GM12874 (cell line): ENCODE measurements at regions not wholly inside any gene's neighbourhood (a gene's known extent, or its start where the extent isn't known, plus 50 kb on each side); places are given as distances from the start of the nearest gene placed in this dataset.

Source experiments
- TF ChIP-seq, protein P1 (sequence below): IDR thresholded peaks from 2 replicates; pipeline ENCODE4 v1.5.1; 2011; ENCODE audit warnings: low read depth, mild to moderate bottlenecking, control low read depth, low read length, moderate library complexity; ENCODE audit not compliant: insufficient read depth

DNA sequence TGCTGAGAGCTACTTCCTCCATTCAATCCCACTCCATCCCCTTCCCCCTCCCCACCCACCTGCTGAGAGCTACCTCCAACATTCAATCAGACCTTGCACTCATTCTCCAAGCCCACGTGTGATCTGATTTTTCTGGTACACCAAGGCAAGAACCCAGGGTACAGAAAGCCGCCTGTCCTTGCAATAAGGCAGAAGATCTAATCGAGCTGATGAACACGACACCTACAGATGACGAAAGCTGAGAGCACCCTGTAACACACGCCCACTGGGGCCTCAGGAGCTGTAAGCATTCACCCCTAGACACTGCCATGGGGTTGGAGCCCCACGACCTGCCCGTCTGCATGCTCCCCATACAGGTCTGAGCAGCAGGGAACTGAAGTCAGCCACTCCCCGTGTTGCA, 58.3 kb downstream of the TRIML1 start:
- TF ChIP-seq, protein P1, sequence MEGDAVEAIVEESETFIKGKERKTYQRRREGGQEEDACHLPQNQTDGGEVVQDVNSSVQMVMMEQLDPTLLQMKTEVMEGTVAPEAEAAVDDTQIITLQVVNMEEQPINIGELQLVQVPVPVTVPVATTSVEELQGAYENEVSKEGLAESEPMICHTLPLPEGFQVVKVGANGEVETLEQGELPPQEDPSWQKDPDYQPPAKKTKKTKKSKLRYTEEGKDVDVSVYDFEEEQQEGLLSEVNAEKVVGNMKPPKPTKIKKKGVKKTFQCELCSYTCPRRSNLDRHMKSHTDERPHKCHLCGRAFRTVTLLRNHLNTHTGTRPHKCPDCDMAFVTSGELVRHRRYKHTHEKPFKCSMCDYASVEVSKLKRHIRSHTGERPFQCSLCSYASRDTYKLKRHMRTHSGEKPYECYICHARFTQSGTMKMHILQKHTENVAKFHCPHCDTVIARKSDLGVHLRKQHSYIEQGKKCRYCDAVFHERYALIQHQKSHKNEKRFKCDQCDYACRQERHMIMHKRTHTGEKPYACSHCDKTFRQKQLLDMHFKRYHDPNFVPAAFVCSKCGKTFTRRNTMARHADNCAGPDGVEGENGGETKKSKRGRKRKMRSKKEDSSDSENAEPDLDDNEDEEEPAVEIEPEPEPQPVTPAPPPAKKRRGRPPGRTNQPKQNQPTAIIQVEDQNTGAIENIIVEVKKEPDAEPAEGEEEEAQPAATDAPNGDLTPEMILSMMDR, result no peak

DNA sequence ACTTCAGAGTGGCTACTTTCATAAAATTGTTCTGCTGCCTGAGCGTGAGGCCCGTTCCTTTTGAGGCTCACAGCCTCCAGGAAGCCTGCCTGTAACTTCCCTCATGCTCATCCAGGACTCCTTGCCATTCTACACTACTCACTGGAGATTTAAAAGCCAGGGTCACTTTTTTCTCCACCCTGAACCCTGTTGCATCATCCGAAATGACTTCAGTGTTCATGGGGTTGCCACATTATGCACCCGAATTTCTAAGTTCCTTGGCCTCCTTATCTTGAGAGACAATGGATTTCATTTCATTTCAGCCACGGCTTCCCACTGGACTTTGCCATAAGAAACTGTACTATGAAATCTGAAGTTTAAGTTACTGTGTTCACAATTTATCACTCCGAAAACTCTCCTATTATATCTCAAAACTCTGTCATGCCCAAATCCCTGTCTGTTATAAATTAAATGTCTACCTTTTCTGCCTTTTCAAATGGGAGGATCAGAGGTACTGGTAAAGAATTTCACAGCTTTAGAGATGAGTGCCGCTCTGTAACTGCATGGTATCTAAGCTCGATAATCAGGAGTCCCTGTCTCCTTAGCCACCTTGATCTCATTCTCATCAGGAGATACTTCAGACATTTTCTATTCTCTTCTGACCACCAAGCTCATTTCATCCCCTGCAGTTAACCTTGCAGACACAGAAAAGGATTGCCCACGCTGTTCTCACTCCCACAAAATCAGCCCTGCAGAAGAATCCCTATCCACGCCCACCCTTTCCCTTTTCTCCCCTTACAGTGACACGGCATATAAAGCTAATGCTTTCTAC, 59.9 kb downstream of the TRIML1 start:
- TF ChIP-seq, protein P1, result no peak

DNA sequence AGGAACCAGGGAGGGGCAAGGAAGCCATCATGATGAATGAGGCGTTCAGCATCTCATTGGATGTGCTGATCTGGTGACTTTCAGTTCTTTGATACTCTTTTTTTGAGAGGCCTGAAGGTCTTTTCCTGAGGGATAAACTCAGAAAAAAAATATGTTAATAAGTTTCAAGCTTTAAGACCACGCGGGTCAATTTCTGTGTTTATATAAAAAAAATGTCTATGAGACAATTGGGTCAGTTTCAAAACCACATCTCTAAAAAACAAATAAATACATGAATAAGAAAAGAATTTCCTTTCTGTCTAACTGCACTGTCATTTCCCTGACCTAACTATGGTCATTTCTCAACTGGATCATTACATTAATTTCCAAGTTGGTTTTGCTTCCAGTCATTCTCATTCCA, 62.6 kb downstream of the TRIML1 start:
- TF ChIP-seq, protein P1, result no peak

DNA sequence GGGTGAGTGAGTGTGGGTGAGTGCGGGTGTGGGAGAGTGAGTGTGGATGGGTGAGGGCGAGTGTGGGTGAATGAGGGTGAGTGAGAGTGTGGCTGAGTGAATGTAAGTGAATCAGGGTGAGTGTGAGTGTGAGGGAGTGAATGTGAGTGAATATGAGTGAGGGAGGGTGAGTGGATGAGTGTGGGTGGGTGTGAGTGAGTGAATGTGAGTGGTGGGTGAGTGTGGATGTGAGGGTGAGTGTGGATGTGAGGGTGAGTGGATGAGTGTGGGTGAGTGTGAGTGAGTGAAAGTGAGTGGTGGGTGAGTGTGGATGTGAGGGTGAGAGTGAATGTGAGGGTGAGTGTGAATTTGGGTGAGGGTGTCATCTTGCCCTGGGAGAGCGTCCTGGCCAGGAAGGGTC, 67.5 kb downstream of the TRIML1 start:
- TF ChIP-seq, protein P1, result no peak

DNA sequence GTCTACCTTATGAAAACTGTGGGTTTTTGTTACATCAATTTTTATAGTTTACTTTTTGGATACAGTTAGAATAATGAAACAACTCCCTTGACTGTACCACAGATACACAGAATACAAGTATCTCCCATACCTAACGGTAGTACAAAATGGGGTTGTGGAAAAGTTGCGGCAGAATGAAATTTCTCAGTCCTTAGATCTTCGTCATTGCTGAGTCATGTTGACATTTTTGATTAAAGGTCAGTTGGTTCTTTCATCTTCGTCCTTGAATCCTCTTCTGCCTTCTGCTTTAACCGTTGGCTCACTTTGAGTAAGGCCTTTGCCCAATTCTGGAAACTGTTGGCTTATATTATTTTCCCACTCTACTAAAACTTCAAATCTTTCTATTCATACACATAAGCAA, 75.6 kb downstream of the TRIML1 start:
- TF ChIP-seq, protein P1, result no peak

DNA sequence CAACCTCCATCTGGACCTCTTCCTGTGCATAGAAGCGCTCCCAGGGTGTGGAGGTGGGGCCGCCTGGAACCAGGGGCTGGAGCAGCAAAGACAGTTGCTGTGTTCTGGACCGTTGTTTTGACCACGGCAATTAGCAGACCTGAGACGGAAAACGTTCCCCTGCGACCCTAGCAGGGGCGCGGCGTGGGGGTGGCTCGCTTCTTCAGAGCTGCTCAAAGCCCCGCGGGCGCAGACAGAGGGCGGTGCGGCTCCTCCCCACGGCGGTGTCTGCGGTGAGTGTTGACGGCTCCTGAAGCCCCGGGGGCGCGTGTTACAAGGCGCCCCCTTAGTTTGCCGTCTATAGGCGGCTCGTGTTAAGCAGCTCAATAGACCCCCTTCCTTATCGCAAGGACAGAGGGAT, 79.2 kb downstream of the TRIML1 start:
- TF ChIP-seq, protein P1, result no peak

DNA sequence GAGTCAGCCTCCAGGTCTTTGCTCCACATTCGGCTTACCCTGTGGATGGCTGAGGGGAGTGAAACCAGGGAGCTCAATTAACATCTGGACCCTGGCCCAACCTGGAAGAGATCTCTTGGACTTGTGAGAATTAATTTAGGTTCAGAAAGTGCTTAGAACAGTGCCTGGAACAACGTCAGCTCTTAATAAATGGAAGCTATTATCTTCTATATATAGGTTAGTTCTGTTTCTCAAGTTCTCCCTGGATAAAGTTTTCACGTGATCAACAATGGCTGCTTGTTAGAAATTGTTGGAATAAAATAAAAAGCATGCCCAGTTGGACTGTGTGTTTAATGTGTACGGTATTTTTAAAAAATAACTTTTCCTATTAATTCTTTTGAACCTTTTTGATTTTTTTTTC, 80.8 kb downstream of the TRIML1 start:
- TF ChIP-seq, protein P1, result no peak
